GM21619 (cell line): ENCODE measurements at regions not wholly inside any gene's neighbourhood (a gene's known extent, or its start where the extent isn't known, plus 50 kb on each side); places are given as distances from the start of the nearest gene placed in this dataset.

Source experiments
- ATAC-seq: cut with Tn5 transposase; IDR thresholded peaks from one replicate; pipeline ENCODE4 v1.9.1; 2021; ENCODE audit not compliant: unreplicated experiment

- ATAC-seq: no peak
Measured at GRCh38 chr4:133891011-133891410, 310.6 kb downstream of the PABPC4L start.

- ATAC-seq: no peak
Measured at GRCh38 chr4:133887723-133888122, 313.9 kb downstream of the PABPC4L start.

GRCh38 chr4:133869486-133869885 is 332.1 kb downstream of the PABPC4L start:
- ATAC-seq: no peak

GRCh38 chr4:133868856-133869255 is 332.7 kb downstream of the PABPC4L start:
- no peak for ATAC-seq

- ATAC-seq: no peak
Measured at GRCh38 chr4:133866328-133866699, 335.3 kb downstream of the PABPC4L start.

- ATAC-seq: no peak
Measured at GRCh38 chr4:133865612-133866327, 335.8 kb downstream of the PABPC4L start.

- ATAC-seq: no peak
Measured at GRCh38 chr4:133863153-133863552, 338.4 kb downstream of the PABPC4L start.

- no peak for ATAC-seq
Measured at GRCh38 chr4:133856731-133857355, 344.7 kb downstream of the PABPC4L start.

GRCh38 chr4:133855001-133855400 is 346.6 kb downstream of the PABPC4L start:
- no peak for ATAC-seq

- ATAC-seq: no peak
Measured at GRCh38 chr4:133839326-133839725, 362.3 kb downstream of the PABPC4L start.

- ATAC-seq: no peak
Measured at GRCh38 chr4:133823177-133823576, 378.4 kb downstream of the PABPC4L start.

- ATAC-seq: no peak
Measured at GRCh38 chr4:133812954-133813353, 388.6 kb downstream of the PABPC4L start.

GRCh38 chr4:133812236-133812635 is 389.4 kb downstream of the PABPC4L start:
- ATAC-seq: no peak

- no peak for ATAC-seq
Measured at GRCh38 chr4:133808151-133808550, 393.4 kb downstream of the PABPC4L start.

GRCh38 chr4:133803341-133803740 is 398.2 kb downstream of the PABPC4L start:
- ATAC-seq: no peak

- ATAC-seq: no peak
Measured at GRCh38 chr4:133802359-133803140, 399.0 kb downstream of the PABPC4L start.

- ATAC-seq: no peak
Measured at GRCh38 chr4:133801883-133802282, 399.7 kb downstream of the PABPC4L start.

GRCh38 chr4:133800966-133801365 is 400.6 kb downstream of the PABPC4L start:
- ATAC-seq: no peak

GRCh38 chr4:133799717-133800315 is 401.8 kb downstream of the PABPC4L start:
- no peak for ATAC-seq

- ATAC-seq: no peak
Measured at GRCh38 chr4:133777661-133778060, 423.9 kb downstream of the PABPC4L start.

- ATAC-seq: no peak
Measured at GRCh38 chr4:133776961-133777360, 424.6 kb downstream of the PABPC4L start.

- ATAC-seq: no peak
Measured at GRCh38 chr4:133776503-133776902, 425.1 kb downstream of the PABPC4L start.
